ENCODE measurements at regions not wholly inside any gene's neighbourhood (a gene's known extent, or its start where the extent isn't known, plus 50 kb on each side); places are given as distances from the start of the nearest gene placed in this dataset.
A peak's percentile ranks its signal among the peaks of the same experiment; 100 is the strongest.

DNA sequence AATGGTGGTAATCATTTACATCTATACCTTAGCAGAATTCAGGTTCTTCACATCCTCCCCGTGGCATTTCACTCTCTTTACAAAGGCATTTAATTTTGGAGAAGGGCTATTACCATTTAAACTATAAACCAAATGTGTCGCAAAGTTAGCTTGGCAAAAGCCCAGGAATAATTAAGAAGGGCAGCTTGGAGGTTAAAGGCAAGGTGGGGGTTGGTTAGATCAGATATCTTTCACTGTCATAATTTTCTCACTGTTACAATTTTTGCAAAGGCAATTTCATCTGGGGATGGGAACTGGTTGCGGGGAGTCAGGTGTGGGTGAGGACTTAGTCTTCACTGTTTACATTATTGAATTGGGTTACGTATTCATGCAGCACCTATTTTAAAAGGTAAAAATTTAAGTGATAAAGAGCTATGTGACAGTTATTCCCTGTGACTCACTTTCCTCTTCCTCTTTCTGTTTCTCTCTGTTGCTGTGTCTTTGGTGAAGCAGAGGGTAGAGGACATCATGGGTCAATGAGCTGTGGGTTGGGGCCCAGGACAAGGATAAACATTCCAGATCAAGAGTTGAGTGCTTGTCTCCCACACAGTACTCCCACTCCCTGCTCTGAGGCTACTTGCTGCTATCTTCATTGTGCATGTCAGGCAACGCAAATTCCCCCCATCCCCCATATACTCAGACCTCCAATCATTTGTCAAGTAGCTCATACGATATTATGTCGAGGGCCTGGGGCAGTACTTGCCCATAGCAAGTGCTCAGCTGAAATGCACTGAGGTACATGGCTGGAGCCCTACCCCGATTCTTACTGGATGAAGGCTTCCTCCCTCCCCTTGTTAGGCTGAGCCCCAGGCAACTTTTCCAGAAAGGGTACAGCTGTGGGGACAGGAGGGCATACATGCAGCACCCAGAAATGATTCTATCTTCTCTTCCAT lies 223.1 kb upstream of the MYLIP start:
- no peak for ATAC-seq
- no peak for TF ChIP-seq EZH2phosphoT487 (IDR thresholded peaks at IDR 0.05; ENCODE audit: borderline replicate concordance, low read length)
- TF ChIP-seq EZH2 (IDR thresholded peaks at IDR 0.05; ENCODE audit: low read length, unreplicated experiment), result no peak
- TF ChIP-seq, protein P1, sequence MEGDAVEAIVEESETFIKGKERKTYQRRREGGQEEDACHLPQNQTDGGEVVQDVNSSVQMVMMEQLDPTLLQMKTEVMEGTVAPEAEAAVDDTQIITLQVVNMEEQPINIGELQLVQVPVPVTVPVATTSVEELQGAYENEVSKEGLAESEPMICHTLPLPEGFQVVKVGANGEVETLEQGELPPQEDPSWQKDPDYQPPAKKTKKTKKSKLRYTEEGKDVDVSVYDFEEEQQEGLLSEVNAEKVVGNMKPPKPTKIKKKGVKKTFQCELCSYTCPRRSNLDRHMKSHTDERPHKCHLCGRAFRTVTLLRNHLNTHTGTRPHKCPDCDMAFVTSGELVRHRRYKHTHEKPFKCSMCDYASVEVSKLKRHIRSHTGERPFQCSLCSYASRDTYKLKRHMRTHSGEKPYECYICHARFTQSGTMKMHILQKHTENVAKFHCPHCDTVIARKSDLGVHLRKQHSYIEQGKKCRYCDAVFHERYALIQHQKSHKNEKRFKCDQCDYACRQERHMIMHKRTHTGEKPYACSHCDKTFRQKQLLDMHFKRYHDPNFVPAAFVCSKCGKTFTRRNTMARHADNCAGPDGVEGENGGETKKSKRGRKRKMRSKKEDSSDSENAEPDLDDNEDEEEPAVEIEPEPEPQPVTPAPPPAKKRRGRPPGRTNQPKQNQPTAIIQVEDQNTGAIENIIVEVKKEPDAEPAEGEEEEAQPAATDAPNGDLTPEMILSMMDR (conservative IDR thresholded peaks at IDR 0.05; ENCODE audit: low read depth, low read length), result no peak
- no peaks in the 10 kb centered on the region for H3K27me3 ChIP-seq (ENCODE audit: low read length)
- H3K4me3 ChIP-seq (ENCODE audit: low read length), result no peak overlapping the region
- no peak overlapping the region for H3K9ac ChIP-seq (ENCODE audit: low read length)
- no peaks in the 10 kb centered on the region for H3F3A ChIP-seq (ENCODE audit: low read length, unreplicated experiment)
- no peaks in the 10 kb centered on the region for H3K79me2 ChIP-seq (ENCODE audit: low read length)
- H3K4me1 ChIP-seq (ENCODE audit: insufficient read depth, low read length), result peaks cover 20% of the 10 kb centered on the region
- no peak overlapping the region for H3K27ac ChIP-seq (ENCODE audit: low read length)
- H3K36me3 ChIP-seq (ENCODE audit: low read depth, low read length), result no peaks in the 10 kb centered on the region
- H3K9me3 ChIP-seq (ENCODE audit: low read length), result no peaks in the 10 kb centered on the region
- intact Hi-C loops (cut with micrococcal nuclease), result no loop called here
- H3K4me2 ChIP-seq (ENCODE audit: low read length), result no peak overlapping the region
- H3K9me2 ChIP-seq (replicated peaks; ENCODE audit: low read length), result no peaks in the 10 kb centered on the region
- H2AFZ ChIP-seq (ENCODE audit: low read length), result 0 out of 2 replicates have a peak overlapping the region, but pooled peaks have one; percentile 13
- CTCF ChIA-PET, result no interaction called here
- DNase-seq, result no peak
- H4K20me1 ChIP-seq (ENCODE audit: low read length), result no peaks in the 10 kb centered on the region
- no TSS peak for BruUV-seq (replicated peaks)
- POLR2A ChIA-PET (ENCODE audit: unreplicated experiment), result no interaction called here

DNA sequence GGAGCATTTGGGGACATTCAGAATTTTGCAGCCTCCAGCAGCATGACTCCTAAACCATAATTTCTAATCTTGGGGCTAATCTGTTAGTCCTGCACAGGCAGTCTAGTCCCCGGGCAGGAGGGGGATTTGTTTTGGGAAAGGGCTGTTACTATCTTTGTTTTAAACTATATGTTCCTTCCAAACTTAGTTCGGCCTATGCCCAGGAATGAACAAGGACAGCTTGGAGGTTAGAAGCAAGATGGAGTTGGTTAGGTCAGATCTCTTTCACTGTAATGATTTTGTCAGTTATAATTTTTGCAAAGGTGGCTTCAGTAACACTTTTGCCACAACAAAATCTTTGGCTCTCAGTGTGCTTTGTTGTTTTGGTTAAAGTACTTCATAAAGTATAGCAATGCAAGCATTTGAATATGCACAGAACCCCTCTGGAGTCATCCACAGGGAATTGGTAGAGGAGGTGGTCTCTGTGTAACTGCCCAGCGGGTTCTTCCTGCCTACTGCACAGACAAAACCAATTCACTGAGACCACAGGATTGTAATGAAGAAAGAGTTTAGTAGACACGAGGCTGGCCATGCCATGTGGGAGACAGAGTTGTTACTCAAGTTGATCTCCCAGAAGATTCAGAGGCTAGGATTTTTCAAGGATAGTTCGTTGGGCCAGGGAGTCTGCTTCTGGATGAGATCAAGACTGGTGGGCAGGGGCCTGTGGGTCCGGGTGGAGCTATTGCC lies 224.1 kb upstream of the MYLIP start:
- ATAC-seq (no peak), DNase-seq (no peak)
- TF ChIP-seq EZH2phosphoT487 (IDR thresholded peaks at IDR 0.05; ENCODE audit: borderline replicate concordance, low read length) (no peak), EZH2 (IDR thresholded peaks at IDR 0.05; ENCODE audit: low read length, unreplicated experiment) (no peak)
- TF ChIP-seq, protein P1 (conservative IDR thresholded peaks at IDR 0.05; ENCODE audit: low read depth, low read length), result no peak
- intact Hi-C loops (cut with micrococcal nuclease), result no loop called here
- Histone ChIP-seq H4K20me1 (ENCODE audit: low read length) (no peaks in the 10 kb centered on the region), H3K27ac (ENCODE audit: low read length) (no peak overlapping the region), H3K79me2 (ENCODE audit: low read length) (no peaks in the 10 kb centered on the region), H3K27me3 (ENCODE audit: low read length) (no peaks in the 10 kb centered on the region), H3K36me3 (ENCODE audit: low read depth, low read length) (no peaks in the 10 kb centered on the region), H3K4me1 (ENCODE audit: insufficient read depth, low read length) (peaks cover 20% of the 10 kb centered on the region), H3F3A (ENCODE audit: low read length, unreplicated experiment) (no peaks in the 10 kb centered on the region), H3K9me3 (ENCODE audit: low read length) (no peaks in the 10 kb centered on the region), H2AFZ (ENCODE audit: low read length) (no peak overlapping the region), H3K4me3 (ENCODE audit: low read length) (no peak overlapping the region), H3K4me2 (ENCODE audit: low read length) (no peak overlapping the region), H3K9ac (ENCODE audit: low read length) (no peak overlapping the region), H3K9me2 (replicated peaks; ENCODE audit: low read length) (no peaks in the 10 kb centered on the region)
- no TSS peak for BruUV-seq (replicated peaks)
- CTCF ChIA-PET, result no interaction called here
- POLR2A ChIA-PET (ENCODE audit: unreplicated experiment), result no interaction called here
